IMR-90 (cell line): ENCODE measurements at regions not wholly inside any gene's neighbourhood (a gene's known extent, or its start where the extent isn't known, plus 50 kb on each side); places are given as distances from the start of the nearest gene placed in this dataset.

Source experiments
- BHLHE40 ChIP-seq: fragments of 150-350 bp; IDR thresholded peaks from 2 replicates; pipeline ENCODE4 v1.6.1; 2016; ENCODE audit warnings: mild to moderate bottlenecking, low read depth, low read length
- CEBPB ChIP-seq: IDR thresholded peaks from 2 replicates; pipeline ENCODE4 v1.6.1; 2012; ENCODE audit warnings: low read depth, low read length, improper control_type of control experiment
- FOS ChIP-seq: fragments of 150-350 bp; IDR thresholded peaks from 2 replicates; pipeline ENCODE4 v1.6.1; 2016; ENCODE audit warnings: low read depth, low read length
- MXI1 ChIP-seq: IDR thresholded peaks from 2 replicates; pipeline ENCODE4 v1.6.1; 2012; ENCODE audit warnings: low read depth, mild to moderate bottlenecking, low read length, moderate library complexity, borderline replicate concordance
- POLR2A ChIP-seq: IDR thresholded peaks from 2 replicates; pipeline ENCODE4 v1.6.1; 2012; ENCODE audit warnings: mild to moderate bottlenecking, low read depth, low read length
- RAD21 ChIP-seq: IDR thresholded peaks from 2 replicates; pipeline ENCODE4 v1.6.1; 2012; ENCODE audit warnings: low read length, improper control_type of control experiment
- RCOR1 ChIP-seq: IDR thresholded peaks from 2 replicates; pipeline ENCODE4 v1.6.1; 2012; ENCODE audit warnings: mild to moderate bottlenecking, low read length, improper control_type of control experiment; ENCODE audit not compliant: insufficient replicate concordance
- RFX5 ChIP-seq: IDR thresholded peaks from 2 replicates; pipeline ENCODE4 v1.8.0; 2012; ENCODE audit warnings: low read depth, mild to moderate bottlenecking, low read length, moderate library complexity
- TF ChIP-seq, protein P1 (sequence below): conservative IDR thresholded peaks from 2 replicates; pipeline ENCODE4 v1.5.1; 2012; ENCODE audit warnings: mild to moderate bottlenecking, low read depth, low read length, improper control_type of control experiment

GRCh38 chr11:15569305-15570025 is 454.7 kb downstream of the INSC start:
- TF ChIP-seq POLR2A (no peak), BHLHE40 (no peak), RAD21 (no peak), RCOR1 (no peak), MXI1 (no peak), FOS (no peak), CEBPB (no peak), RFX5 (no peak)
- TF ChIP-seq, protein P1, sequence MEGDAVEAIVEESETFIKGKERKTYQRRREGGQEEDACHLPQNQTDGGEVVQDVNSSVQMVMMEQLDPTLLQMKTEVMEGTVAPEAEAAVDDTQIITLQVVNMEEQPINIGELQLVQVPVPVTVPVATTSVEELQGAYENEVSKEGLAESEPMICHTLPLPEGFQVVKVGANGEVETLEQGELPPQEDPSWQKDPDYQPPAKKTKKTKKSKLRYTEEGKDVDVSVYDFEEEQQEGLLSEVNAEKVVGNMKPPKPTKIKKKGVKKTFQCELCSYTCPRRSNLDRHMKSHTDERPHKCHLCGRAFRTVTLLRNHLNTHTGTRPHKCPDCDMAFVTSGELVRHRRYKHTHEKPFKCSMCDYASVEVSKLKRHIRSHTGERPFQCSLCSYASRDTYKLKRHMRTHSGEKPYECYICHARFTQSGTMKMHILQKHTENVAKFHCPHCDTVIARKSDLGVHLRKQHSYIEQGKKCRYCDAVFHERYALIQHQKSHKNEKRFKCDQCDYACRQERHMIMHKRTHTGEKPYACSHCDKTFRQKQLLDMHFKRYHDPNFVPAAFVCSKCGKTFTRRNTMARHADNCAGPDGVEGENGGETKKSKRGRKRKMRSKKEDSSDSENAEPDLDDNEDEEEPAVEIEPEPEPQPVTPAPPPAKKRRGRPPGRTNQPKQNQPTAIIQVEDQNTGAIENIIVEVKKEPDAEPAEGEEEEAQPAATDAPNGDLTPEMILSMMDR = no peak
